H1 (cell line): ENCODE measurements at regions not wholly inside any gene's neighbourhood (a gene's known extent, or its start where the extent isn't known, plus 50 kb on each side); places are given as distances from the start of the nearest gene placed in this dataset.

Experiments used
- ATF3 ChIP-seq: IDR thresholded peaks from 2 replicates; pipeline ENCODE4 v1.6.1; 2011; ENCODE audit warnings: low read depth, mild to moderate bottlenecking, low read length; ENCODE audit not compliant: insufficient read depth
- CEBPB ChIP-seq: IDR thresholded peaks from 2 replicates; pipeline ENCODE4 v1.6.1; 2012; ENCODE audit warnings: low read depth, low read length
- CHD7 ChIP-seq: fragments of 300-600 bp; sonication (generic); IDR thresholded peaks from 2 replicates; pipeline ENCODE4 v1.7.1; 2012; ENCODE audit warnings: low read length, moderate library complexity, mild to moderate bottlenecking, inconsistent platforms; ENCODE audit not compliant: insufficient replicate concordance
- CREB1 ChIP-seq: IDR thresholded peaks from 2 replicates; pipeline ENCODE4 v1.6.1; 2012; ENCODE audit warnings: inconsistent platforms
- GTF2F1 ChIP-seq: IDR thresholded peaks from 2 replicates; pipeline ENCODE4 v1.6.1; 2012; ENCODE audit warnings: low read depth, low read length, improper control_type of control experiment, borderline replicate concordance
- HDAC6 ChIP-seq: IDR thresholded peaks from one replicate; pipeline ENCODE4 v1.7.1; 2012; ENCODE audit warnings: low read depth, mild to moderate bottlenecking, inconsistent platforms, low read length, moderate library complexity
- JUN ChIP-seq: IDR thresholded peaks from 2 replicates; pipeline ENCODE4 v1.6.1; 2011; ENCODE audit warnings: low read depth, mild to moderate bottlenecking, improper control_type of control experiment, low read length
- JUND ChIP-seq: IDR thresholded peaks from 2 replicates; pipeline ENCODE4 v1.6.1; 2011; ENCODE audit warnings: mild to moderate bottlenecking, improper control_type of control experiment, low read length
- KDM4A ChIP-seq: IDR thresholded peaks from one replicate; pipeline ENCODE4 v1.7.1; 2012; ENCODE audit warnings: low read depth, mild to moderate bottlenecking, moderate library complexity, low read length, inconsistent platforms; ENCODE audit not compliant: severe bottlenecking
- MAFK ChIP-seq: IDR thresholded peaks from 2 replicates; pipeline ENCODE4 v1.6.1; 2012; ENCODE audit warnings: low read depth, mild to moderate bottlenecking, improper control_type of control experiment, low read length
- NRF1 ChIP-seq: IDR thresholded peaks from 2 replicates; pipeline ENCODE4 v1.6.1; 2011; ENCODE audit warnings: mild to moderate bottlenecking, low read depth, low read length, improper control_type of control experiment
- SAP30 ChIP-seq: fragments of 300-600 bp; sonication (generic); IDR thresholded peaks from 2 replicates; pipeline ENCODE4 v1.7.1; 2012; ENCODE audit warnings: low read length, moderate library complexity, mild to moderate bottlenecking, inconsistent platforms; ENCODE audit not compliant: insufficient read depth, insufficient replicate concordance
- SUZ12 ChIP-seq: fragments of 200-600 bp; sonication (generic); IDR thresholded peaks from 2 replicates; pipeline ENCODE4 v1.6.1; 2012; ENCODE audit warnings: mild to moderate bottlenecking, inconsistent platforms, low read length, moderate library complexity, mixed read lengths

- TF ChIP-seq CHD7 (no peak), GTF2F1 (no peak), NRF1 (no peak), SUZ12 (no peak), JUND (no peak), SAP30 (no peak), ATF3 (no peak), KDM4A (no peak), MAFK (no peak), CREB1 (no peak), CEBPB (no peak), JUN (no peak), HDAC6 (no peak)
These were observed 214.3 kb downstream of the OGFRL1 start (continued) for GRCh38 chr6:71502956-71503355.
